Stomach (tissue), 8 donors: ENCODE measurements at regions not wholly inside any gene's neighbourhood (a gene's known extent, or its start where the extent isn't known, plus 50 kb on each side); places are given as distances from the start of the nearest gene placed in this dataset.

Source experiments
- DNase-seq, 2 donors: peaks; one replicate each; pipeline versions ENCODE4 v3.0.0 to v3.0.0-alpha.2; 2013 to 2019
- H3K27ac ChIP-seq, 5 donors: fragments of 200-600 bp in 4 of 5; sonication (generic) in 4 of 5; one replicate each; pipeline ENCODE4 v1.5.1; 2013 to 2019; ENCODE audit warnings: mild to moderate bottlenecking in 1 of 5, moderate library complexity in 1 of 5
- H3K27me3 ChIP-seq, 3 donors: fragments of 200-600 bp; sonication (generic); one replicate each; pipeline ENCODE4 v1.5.1; 2017 to 2019; ENCODE audit warnings: mixed run types in 1 of 3
- H3K36me3 ChIP-seq, 4 donors: fragments of 200-600 bp; sonication (generic); 1 replicate in 3 of 4; 2 replicates in 1 of 4; pipeline ENCODE4 v1.5.1; 2016 to 2019
- H3K4me1 ChIP-seq, 4 donors: fragments of 200-600 bp; sonication (generic); one replicate each; pipeline ENCODE4 v1.5.1; 2016 to 2019
- H3K4me3 ChIP-seq, 4 donors: fragments of 200-600 bp; sonication (generic) in 3 of 4; one replicate each; pipeline ENCODE4 v1.5.1; 2016 to 2019; ENCODE audit warnings: mild to moderate bottlenecking in 1 of 4
- H3K9me3 ChIP-seq, 4 donors: fragments of 200-600 bp; sonication (generic); one replicate each; pipeline ENCODE4 v1.5.1; 2016 to 2019
- CTCF ChIP-seq, 7 experiments: fragments of 450-650 bp in 4 of 7; fragments of 200-600 bp in 3 of 7; sonication (generic) in 3 of 7; IDR thresholded peaks; one replicate each; pipeline ENCODE4 v1.5.1; 2016 to 2019; ENCODE audit warnings: antibody characterized with exemption in 7 of 7, control low read depth in 2 of 7, mild to moderate bottlenecking in 1 of 7
- EP300 ChIP-seq: sonication (generic); formaldehyde crosslinking; IDR thresholded peaks from one replicate; pipeline ENCODE4 v1.6.1; 2017; ENCODE audit warnings: antibody characterized with exemption
- POLR2A ChIP-seq, 4 donors: fragments of 450-650 bp; IDR thresholded peaks; one replicate each; pipeline ENCODE4 v1.6.1; 2016; ENCODE audit warnings: antibody characterized with exemption in 4 of 4, control low read depth in 2 of 4, mild to moderate bottlenecking in 1 of 4, moderate library complexity in 1 of 4
- POLR2AphosphoS5 ChIP-seq, 3 donors: sonication (generic); formaldehyde crosslinking; IDR thresholded peaks; one replicate each; pipeline ENCODE4 v1.6.1; 2016; ENCODE audit warnings: antibody characterized with exemption in 3 of 3
- WGBS, 5 donors: extraction: QIAGEN DNeasy Blood & Tissue Kit in 3 of 5; methylation state at CpG; one replicate each; pipeline versions ENCODE4 v1.1.5 to v1.1.7; 2013 to 2018; 5-methylcytosine and 5-hydroxymethylcytosine counted together
- intact Hi-C: fragments of 100-400 bp; cut with DNase I; formaldehyde crosslinking; loops from one replicate; pipeline ENCODE4 v1.15.1; 2023; ENCODE audit warnings: low total_unique reads
- donor health status: healthy with polysubstance abuse.
- donor health status: Bipolar disorder and iron deficiency.
- donor health status: healthy.

DNA sequence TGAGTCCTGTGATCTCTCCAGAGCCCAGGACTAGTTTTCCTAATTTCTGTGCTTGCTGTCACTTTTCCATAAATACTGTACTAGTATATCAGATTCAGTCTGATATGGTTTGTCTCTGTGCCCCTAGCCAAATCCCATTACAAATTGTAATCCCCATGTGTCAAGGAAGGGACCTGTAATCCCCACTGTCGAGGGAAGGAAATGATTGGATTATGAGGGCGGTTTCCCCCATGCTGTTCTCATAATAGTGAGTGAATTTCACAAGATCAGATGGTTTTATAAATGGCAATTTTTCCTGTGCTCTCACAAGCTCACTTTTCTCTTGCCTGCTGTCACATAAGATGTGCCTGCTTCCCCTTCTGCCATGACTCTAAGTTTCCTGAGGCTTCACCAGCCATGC is 54.8 kb upstream of the IFRD1 start:
- Histone ChIP-seq H3K27ac (no peak overlapping the region), H3K9me3 (no peaks in the 10 kb centered on the region), H3K4me1 (peaks cover 0 to 14% (median 7%) of the 10 kb centered on the region in 4 donors), H3K36me3 (no peaks in the 10 kb centered on the region), H3K27me3 (no peaks in the 10 kb centered on the region), H3K4me3 (no peak overlapping the region)
- TF ChIP-seq CTCF (IDR thresholded peaks at IDR 0.05) (no peak), POLR2AphosphoS5 (IDR thresholded peaks at IDR 0.05) (no peak), POLR2A (IDR thresholded peaks at IDR 0.05) (no peak), EP300 (no peak)
- 62 to 78% (median 76%) methylated on average over 2 of the region's 2 CpGs for WGBS, 5 donors
- no peak for DNase-seq
- intact Hi-C loops = no loop called here

DNA sequence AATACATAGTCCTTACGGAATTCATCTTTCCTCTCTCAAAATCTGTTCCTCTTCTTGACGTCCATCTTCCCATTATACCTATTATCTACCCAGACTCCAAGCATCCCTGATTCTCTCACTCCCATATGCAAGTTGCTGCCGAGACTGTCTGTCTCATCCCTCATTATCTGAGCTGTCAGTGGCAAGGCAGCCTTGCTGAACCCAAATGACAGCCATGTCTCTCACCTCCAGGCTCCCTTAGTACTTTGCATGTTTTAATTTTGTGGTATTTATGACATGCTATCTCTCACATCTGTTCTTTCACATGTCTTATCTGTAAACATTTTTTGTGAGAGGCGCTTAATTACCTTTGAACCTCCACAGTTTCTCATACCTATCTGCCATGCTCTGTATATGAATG is 54.4 kb upstream of the IFRD1 start:
- Histone ChIP-seq H3K9me3 (no peaks in the 10 kb centered on the region), H3K27ac (no peak overlapping the region), H3K4me3 (no peak overlapping the region), H3K36me3 (no peaks in the 10 kb centered on the region), H3K4me1 (peaks cover 0 to 11% (median 7%) of the 10 kb centered on the region in 4 donors), H3K27me3 (no peaks in the 10 kb centered on the region)
- no peak for DNase-seq
- WGBS, 5 donors = 70 to 80% (median 75%) methylated on average over 4 of the region's 4 CpGs
- TF ChIP-seq EP300 (no peak), CTCF (IDR thresholded peaks at IDR 0.05) (no peak), POLR2A (IDR thresholded peaks at IDR 0.05) (no peak), POLR2AphosphoS5 (IDR thresholded peaks at IDR 0.05) (no peak)
- intact Hi-C loops = no loop called here

GRCh38 chr7:112398534-112398933 is 51.7 kb upstream of the IFRD1 start:
- TF ChIP-seq CTCF (IDR thresholded peaks at IDR 0.05) (no peak), POLR2AphosphoS5 (IDR thresholded peaks at IDR 0.05) (no peak), EP300 (no peak), POLR2A (IDR thresholded peaks at IDR 0.05) (no peak)
- Histone ChIP-seq H3K4me1 (no peaks in the 10 kb centered on the region), H3K27ac (no peak overlapping the region), H3K27me3 (no peaks in the 10 kb centered on the region), H3K9me3 (no peaks in the 10 kb centered on the region), H3K4me3 (no peak overlapping the region), H3K36me3 (no peaks in the 10 kb centered on the region)
- WGBS, 5 donors = 50 to 64% (median 56%) methylated on average over 4 of the region's 4 CpGs
- intact Hi-C loops = no loop called here
- no peak for DNase-seq

DNA sequence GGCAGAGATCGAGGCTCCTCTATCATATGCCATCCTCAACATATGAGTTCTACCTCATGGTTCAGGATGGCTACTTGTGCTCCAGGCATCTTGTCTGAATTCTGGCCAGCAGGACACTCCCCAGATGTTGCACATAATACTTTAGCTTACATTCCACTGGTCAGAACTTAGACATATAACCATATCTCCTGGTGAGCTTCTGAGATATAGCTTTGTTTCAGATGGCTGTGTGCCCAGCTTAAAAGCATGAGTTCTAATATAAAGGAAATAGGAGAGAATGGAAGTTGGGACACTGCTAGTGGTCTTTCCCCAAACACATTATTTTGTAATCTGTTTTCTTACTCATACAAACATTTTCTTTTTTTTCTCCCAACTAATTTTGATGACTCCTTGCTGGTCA is 50.8 kb upstream of the IFRD1 start:
- H3K27ac ChIP-seq = no peak overlapping the region
- H3K27me3 ChIP-seq = no peaks in the 10 kb centered on the region
- no peaks in the 10 kb centered on the region for H3K36me3 ChIP-seq
- no peaks in the 10 kb centered on the region for H3K4me1 ChIP-seq
- H3K9me3 ChIP-seq = no peaks in the 10 kb centered on the region
- H3K4me3 ChIP-seq = no peak overlapping the region
- TF ChIP-seq POLR2AphosphoS5 (IDR thresholded peaks at IDR 0.05) (no peak), POLR2A (IDR thresholded peaks at IDR 0.05) (no peak), CTCF (IDR thresholded peaks at IDR 0.05) (no peak), EP300 (no peak)
- no peak for DNase-seq
- intact Hi-C loops = no loop called here
- WGBS, 5 donors = 89 to 98% (median 96%) methylated on average over 1 of the region's 1 CpG
